GM13977 (cell line): ENCODE measurements at regions not wholly inside any gene's neighbourhood (a gene's known extent, or its start where the extent isn't known, plus 50 kb on each side); places are given as distances from the start of the nearest gene placed in this dataset.

ENCODE experiments used
- DNase-seq: peaks from one replicate; pipeline ENCODE4 v3.0.0; 2012; ENCODE audit warnings: low spot score
- in situ Hi-C: fragments of 300-500 bp; cut with MboI; formaldehyde crosslinking; loops from one replicate; pipeline ENCODE4 v1.12.0; 2022; ENCODE audit warnings: low sequenced_read_pairs, low pct_unique_long_range_greater_than_20kb, mixed read lengths, inconsistent platforms; ENCODE audit not compliant: unreplicated experiment
- TF ChIP-seq, protein P1 (sequence below): IDR thresholded peaks from 2 replicates; pipeline ENCODE4 v1.5.1; 2012; ENCODE audit warnings: mild to moderate bottlenecking, control low read depth; ENCODE audit not compliant: insufficient read depth; ENCODE audit errors: extremely low read depth, missing control alignments

DNA sequence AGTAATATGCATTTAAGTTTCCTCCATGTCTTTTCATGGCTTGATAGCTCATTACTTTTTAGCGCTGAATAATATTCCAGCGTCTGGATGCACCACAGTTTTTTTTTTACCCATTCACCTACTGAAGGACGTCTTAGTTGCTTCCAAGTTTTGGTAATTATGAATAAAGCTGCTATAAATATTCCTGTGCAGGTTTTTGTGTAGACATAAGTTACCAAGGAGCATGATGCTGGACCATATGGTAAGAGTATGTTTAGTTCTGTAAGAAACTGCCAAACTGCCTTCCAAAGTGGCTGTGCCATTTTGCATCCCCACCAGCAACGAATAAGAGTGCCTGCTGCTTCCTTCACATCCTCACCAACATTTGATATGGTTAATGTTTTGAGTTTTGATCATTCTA lies 195.6 kb downstream of the PIK3R1 start:
- in situ Hi-C loops: no loop called here
- TF ChIP-seq, protein P1, sequence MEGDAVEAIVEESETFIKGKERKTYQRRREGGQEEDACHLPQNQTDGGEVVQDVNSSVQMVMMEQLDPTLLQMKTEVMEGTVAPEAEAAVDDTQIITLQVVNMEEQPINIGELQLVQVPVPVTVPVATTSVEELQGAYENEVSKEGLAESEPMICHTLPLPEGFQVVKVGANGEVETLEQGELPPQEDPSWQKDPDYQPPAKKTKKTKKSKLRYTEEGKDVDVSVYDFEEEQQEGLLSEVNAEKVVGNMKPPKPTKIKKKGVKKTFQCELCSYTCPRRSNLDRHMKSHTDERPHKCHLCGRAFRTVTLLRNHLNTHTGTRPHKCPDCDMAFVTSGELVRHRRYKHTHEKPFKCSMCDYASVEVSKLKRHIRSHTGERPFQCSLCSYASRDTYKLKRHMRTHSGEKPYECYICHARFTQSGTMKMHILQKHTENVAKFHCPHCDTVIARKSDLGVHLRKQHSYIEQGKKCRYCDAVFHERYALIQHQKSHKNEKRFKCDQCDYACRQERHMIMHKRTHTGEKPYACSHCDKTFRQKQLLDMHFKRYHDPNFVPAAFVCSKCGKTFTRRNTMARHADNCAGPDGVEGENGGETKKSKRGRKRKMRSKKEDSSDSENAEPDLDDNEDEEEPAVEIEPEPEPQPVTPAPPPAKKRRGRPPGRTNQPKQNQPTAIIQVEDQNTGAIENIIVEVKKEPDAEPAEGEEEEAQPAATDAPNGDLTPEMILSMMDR: no peak
- no peak for DNase-seq

DNA sequence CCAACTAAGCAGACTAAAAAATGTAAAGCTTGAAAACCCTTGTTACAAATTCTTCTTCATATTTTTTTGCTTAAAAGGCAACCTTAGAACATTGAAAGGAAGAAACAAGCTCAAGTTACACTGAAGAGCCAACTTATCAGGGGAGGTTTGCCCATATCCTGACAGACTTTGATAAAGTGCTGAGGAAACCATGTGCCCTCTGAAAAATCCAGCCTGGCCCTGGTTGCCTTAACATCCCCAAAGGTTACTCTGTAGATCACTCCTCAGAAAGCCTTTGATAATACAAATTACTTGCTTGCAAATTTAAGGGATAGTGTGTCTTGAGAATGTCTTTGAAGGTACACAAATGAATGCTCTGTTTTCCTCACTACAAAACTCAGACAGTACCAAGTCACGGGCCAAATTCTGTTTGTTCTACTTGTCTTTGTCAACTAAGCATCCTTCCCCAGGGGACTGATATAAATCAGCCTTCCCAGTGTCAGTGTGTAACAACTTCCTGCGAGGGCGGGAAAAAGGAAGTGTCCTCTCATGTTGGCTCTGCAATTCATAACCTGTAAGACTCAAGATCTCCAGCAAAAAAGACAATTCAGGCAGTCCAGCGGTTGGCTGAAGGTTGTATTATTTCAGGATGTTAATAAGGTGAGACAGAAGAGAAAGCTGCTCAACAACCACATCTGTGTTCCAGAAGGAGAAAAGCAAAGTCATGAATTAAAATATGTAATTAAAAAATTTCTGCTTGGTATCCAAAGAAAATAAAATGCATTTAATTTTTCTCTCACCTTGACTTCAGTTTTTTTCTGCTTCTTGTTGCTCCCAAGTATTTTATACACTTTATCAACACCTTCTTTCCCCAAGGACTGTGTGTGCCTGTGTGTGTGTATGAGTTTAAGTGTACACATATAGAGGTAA lies 199.9 kb downstream of the PIK3R1 start:
- no peak for DNase-seq
- TF ChIP-seq, protein P1: no peak
- in situ Hi-C loops: no loop called here

DNA sequence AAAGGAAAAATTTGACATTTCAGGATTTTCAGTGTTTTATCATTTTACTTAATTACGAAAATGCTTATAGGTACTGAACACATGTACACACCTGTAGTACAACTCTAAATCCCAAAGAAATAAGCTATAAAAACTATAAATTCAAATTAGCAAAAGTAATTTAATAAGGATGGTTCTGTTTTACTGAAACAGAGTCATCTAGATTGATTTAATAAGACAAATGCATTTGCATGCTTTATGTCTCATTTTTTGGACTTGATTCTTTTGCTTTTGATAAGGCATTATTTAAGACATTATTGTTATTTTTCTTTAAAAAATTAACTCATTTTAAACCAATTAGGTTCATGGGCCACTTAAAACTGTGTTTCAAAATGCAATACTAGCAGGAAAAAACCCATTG lies 201.2 kb downstream of the PIK3R1 start:
- in situ Hi-C loops: no loop called here
- TF ChIP-seq, protein P1: no peak
- DNase-seq: no peak

DNA sequence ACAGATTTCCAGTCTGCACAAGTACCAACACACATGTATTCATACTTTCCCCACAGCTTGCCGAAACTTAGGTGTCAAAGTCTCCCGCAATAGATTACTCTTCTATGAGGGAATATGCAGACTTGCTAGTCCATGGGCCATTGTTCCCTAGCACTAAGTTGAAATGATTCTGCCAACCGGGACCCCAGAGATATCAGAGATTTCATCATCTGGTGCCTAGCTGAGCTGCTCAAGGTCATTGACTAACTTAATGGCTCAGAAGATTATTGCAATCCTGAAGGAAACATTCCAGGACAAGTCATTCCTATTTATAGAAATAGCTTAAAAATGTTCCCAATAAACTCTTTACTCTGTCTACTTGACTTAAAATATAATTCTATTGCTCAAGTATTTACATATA lies 202.6 kb downstream of the PIK3R1 start:
- in situ Hi-C loops: no loop called here
- TF ChIP-seq, protein P1: no peak
- DNase-seq: no peak

DNA sequence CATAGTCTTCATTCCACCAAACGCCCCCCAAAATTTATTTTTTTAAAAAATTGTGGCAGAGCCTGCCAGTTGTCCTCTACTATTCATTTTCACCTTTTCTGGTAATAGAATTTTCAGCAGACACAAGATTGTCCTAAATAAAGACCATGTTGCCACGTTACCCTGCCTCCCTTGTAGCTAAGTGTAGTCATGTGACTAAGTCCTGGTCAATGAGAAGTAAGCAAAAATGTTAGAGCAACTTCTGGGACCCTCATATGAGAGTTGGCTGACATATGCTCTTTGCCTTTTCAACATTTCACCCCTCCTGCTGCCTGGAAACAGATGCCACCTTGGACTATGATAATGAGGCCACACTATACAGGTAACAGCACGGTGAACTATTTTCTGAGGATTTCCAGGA lies 203.1 kb downstream of the PIK3R1 start:
- in situ Hi-C loops: no loop called here
- TF ChIP-seq, protein P1: no peak
- no peak for DNase-seq

DNA sequence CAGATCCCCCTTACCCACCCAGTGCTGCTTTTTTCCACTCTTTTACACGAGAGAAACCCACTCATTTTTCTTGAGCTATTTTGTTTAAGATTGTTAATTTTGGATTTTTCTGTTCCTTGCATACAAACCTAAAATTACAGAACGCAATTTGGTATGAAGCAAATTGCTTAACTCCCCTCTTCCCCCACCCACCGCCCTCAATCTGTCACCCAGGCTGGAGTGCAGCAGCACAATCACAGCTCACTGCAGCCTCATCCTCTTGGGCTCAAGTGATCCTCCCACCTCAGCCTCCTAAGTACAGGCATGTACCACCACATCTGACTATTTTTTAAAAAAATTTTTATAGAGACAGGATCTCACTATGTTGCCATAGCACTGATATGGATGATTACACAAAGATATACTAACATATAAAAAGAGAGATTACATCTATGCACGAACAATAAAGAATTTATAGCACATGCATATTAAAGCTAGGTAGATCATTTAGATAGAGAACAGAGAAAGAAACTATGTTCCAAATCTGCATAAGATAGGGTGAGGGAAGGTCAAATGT lies 203.6 kb downstream of the PIK3R1 start:
- TF ChIP-seq, protein P1: no peak
- in situ Hi-C loops: no loop called here
- no peak for DNase-seq
